HCT116 (cell line): ENCODE measurements at regions not wholly inside any gene's neighbourhood (a gene's known extent, or its start where the extent isn't known, plus 50 kb on each side); places are given as distances from the start of the nearest gene placed in this dataset.

Experiments
- ATAC-seq: fragments of 200-7000 bp; cut with Tn5 transposase; 2 replicates; pipeline ENCODE4 v1.9.1; 2020; ENCODE audit warnings: mild to moderate bottlenecking, moderate library complexity
- BruUV-seq: library from RNA; stranded (reverse); fragments of 400-500 nt; replicated peaks from 2 replicates; lab custom pipeline; 2021; lab: Mats Ljungman, UMichigan
- CTCF ChIA-PET: fragments of 300-600 bp; sonication (Branson Sonifier 250); formaldehyde crosslinking; loops from one replicate; lab custom pipeline; 2021; ENCODE audit warnings: antibody characterized with exemption; lab: Charles Lee
- POLR2A ChIA-PET: fragments of 300-600, 350-600 bp; sonication (Branson Sonifier 250); formaldehyde crosslinking; loops from one replicate; lab custom pipeline; 2021; ENCODE audit warnings: antibody characterized with exemption; lab: Charles Lee
- RAD21 ChIA-PET, 2 experiments: fragments of 300-600 bp; sonication (Branson Sonifier 250); formaldehyde crosslinking; loops; one replicate each; lab custom pipeline; 2023; ENCODE audit warnings: low total read pairs in 2 of 2; ENCODE audit not compliant: uncharacterized antibody in 2 of 2, unreplicated experiment in 2 of 2, low non-redundant PET in 1 of 2; lab: Charles Lee
- DNase-seq: peaks from one replicate; pipeline ENCODE4 v3.0.0-alpha.2; 2010; ENCODE audit warnings: low read depth, low spot score
- H2AFZ ChIP-seq: fragments of 200-600 bp; shearing (Covaris generic), sonication (generic); 2 replicates; pipeline ENCODE4 v1.6.1; 2017; ENCODE audit warnings: low read depth, mixed run types, mixed read lengths, antibody characterized with exemption, low read length; ENCODE audit not compliant: poor library complexity, severe bottlenecking
- H3K27ac ChIP-seq: 2 replicates; pipeline ENCODE4 v1.5.1; 2012; ENCODE audit warnings: low read depth, low read length
- H3K27me3 ChIP-seq: fragments of 200-600 bp; sonication (generic); 2 replicates; pipeline ENCODE4 v1.6.1; 2016; ENCODE audit warnings: mixed run types, low read length, mixed read lengths; ENCODE audit not compliant: insufficient read depth
- H3K36me3 ChIP-seq, 2 experiments: fragments of 200-500 bp in 1 of 2; fragments of 200-600 bp in 1 of 2; sonication (Bioruptor generic) in 1 of 2; sonication (generic) in 1 of 2; 2 replicates each; pipeline versions ENCODE4 v1.5.1 to v1.6.1; 2014 to 2016; ENCODE audit warnings: low read length in 2 of 2, inconsistent platforms in 1 of 2, mixed read lengths in 1 of 2, mixed run types in 1 of 2; ENCODE audit not compliant: insufficient read depth in 2 of 2, control insufficient read depth in 1 of 2
- H3K4me1 ChIP-seq, 2 experiments: fragments of 200-600 bp in 1 of 2; sonication (generic) in 1 of 2; 2 replicates each; pipeline versions ENCODE4 v1.5.1 to v1.6.1; 2012 to 2017; ENCODE audit warnings: low read length in 2 of 2, inconsistent platforms in 1 of 2, mild to moderate bottlenecking in 1 of 2, mixed read lengths in 1 of 2, mixed run types in 1 of 2, moderate library complexity in 1 of 2; ENCODE audit not compliant: insufficient read depth in 2 of 2, control insufficient read depth in 1 of 2
- H3K4me2 ChIP-seq: fragments of 200-600 bp; sonication (generic); 2 replicates; pipeline ENCODE4 v1.6.1; 2017; ENCODE audit warnings: mixed run types, low read length, mixed read lengths
- H3K4me3 ChIP-seq, 2 experiments: fragments of 200-600 bp in 1 of 2; sonication (generic) in 1 of 2; replicated peaks in 1 of 2; 2 replicates each; pipeline ENCODE4 v1.5.1; 2011 to 2016; ENCODE audit warnings: low read length in 2 of 2, control low read depth in 1 of 2, low read depth in 1 of 2, mild to moderate bottlenecking in 1 of 2, mixed read lengths in 1 of 2, mixed run types in 1 of 2
- H3K79me2 ChIP-seq: fragments of 200-600 bp; sonication (generic); 2 replicates; pipeline ENCODE4 v1.6.1; 2017; ENCODE audit warnings: mild to moderate bottlenecking, mixed run types, low read length, moderate library complexity, mixed read lengths; ENCODE audit not compliant: insufficient read depth
- H3K9ac ChIP-seq: fragments of 200-600 bp; sonication (generic); 2 replicates; pipeline ENCODE4 v1.6.1; 2016; ENCODE audit warnings: low read length, mixed read lengths
- H3K9me2 ChIP-seq: fragments of 200-600 bp; sonication (generic), shearing (Covaris generic); 2 replicates; pipeline ENCODE4 v1.6.1; 2017; ENCODE audit warnings: mixed run types, mild to moderate bottlenecking, moderate library complexity; ENCODE audit not compliant: insufficient read depth
- H3K9me3 ChIP-seq, 2 experiments: fragments of 200-500 bp in 1 of 2; fragments of 200-600 bp in 1 of 2; sonication (Bioruptor generic) in 1 of 2; sonication (generic) in 1 of 2; 2 replicates each; pipeline ENCODE4 v1.6.1; 2014 to 2017; ENCODE audit warnings: low read length in 2 of 2, mixed read lengths in 2 of 2, inconsistent platforms in 1 of 2, low read depth in 1 of 2, mild to moderate bottlenecking in 1 of 2, mixed run types in 1 of 2, moderate library complexity in 1 of 2; ENCODE audit not compliant: control insufficient read depth in 1 of 2, insufficient read depth in 1 of 2
- H4K20me1 ChIP-seq: fragments of 200-600 bp; sonication (generic), shearing (Covaris generic); 2 replicates; pipeline ENCODE4 v1.6.1; 2017; ENCODE audit warnings: mixed run types, mild to moderate bottlenecking, moderate library complexity; ENCODE audit not compliant: insufficient read depth
- CBX3 ChIP-seq: IDR thresholded peaks from 2 replicates; pipeline ENCODE4 v1.6.1; 2012; ENCODE audit warnings: low read depth
- CEBPB ChIP-seq: IDR thresholded peaks from 2 replicates; pipeline ENCODE4 v1.6.1; 2012; ENCODE audit warnings: low read depth
- EGR1 ChIP-seq: IDR thresholded peaks from 2 replicates; pipeline ENCODE4 v1.6.1; 2012; ENCODE audit warnings: low read depth
- ELF1 ChIP-seq: IDR thresholded peaks from 2 replicates; pipeline ENCODE4 v1.6.1; 2012; ENCODE audit warnings: low read depth, borderline replicate concordance
- EZH2 ChIP-seq: fragments of 200-600 bp; sonication (generic); IDR thresholded peaks from 2 replicates; pipeline ENCODE4 v1.6.1; 2017; ENCODE audit warnings: antibody characterized with exemption, mixed run types
- EZH2phosphoT487 ChIP-seq: fragments of 200-600 bp; IDR thresholded peaks from 2 replicates; pipeline ENCODE4 v1.6.1; 2018; ENCODE audit warnings: antibody characterized with exemption, borderline replicate concordance
- FOSL1 ChIP-seq: IDR thresholded peaks from 2 replicates; pipeline ENCODE4 v1.6.1; 2012; ENCODE audit warnings: low read depth
- JUND ChIP-seq: IDR thresholded peaks from 2 replicates; pipeline ENCODE4 v1.6.1; 2012
- MAX ChIP-seq: IDR thresholded peaks from 2 replicates; pipeline ENCODE4 v1.6.1; 2012
- POLR2AphosphoS5 ChIP-seq: IDR thresholded peaks from 2 replicates; pipeline ENCODE4 v1.6.1; 2011; ENCODE audit warnings: mild to moderate bottlenecking, low read depth, low read length, moderate library complexity
- REST ChIP-seq: IDR thresholded peaks from 2 replicates; pipeline ENCODE4 v1.6.1; 2012; ENCODE audit warnings: low read depth
- SIN3A ChIP-seq: IDR thresholded peaks from 2 replicates; pipeline ENCODE4 v1.6.1; 2012; ENCODE audit warnings: low read depth
- SP1 ChIP-seq: IDR thresholded peaks from 2 replicates; pipeline ENCODE4 v1.6.1; 2012; ENCODE audit warnings: low read depth
- ZFX ChIP-seq: fragments of 450-650 bp; IDR thresholded peaks from 2 replicates; pipeline ENCODE4 v1.6.1; 2017
- ZNF274 ChIP-seq: fragments of 200-500 bp; sonication (Bioruptor generic); IDR thresholded peaks from 2 replicates; pipeline ENCODE4 v1.6.1; 2014; ENCODE audit warnings: mild to moderate bottlenecking, low read depth, low read length, inconsistent platforms
- intact Hi-C: fragments of 100-400 bp; cut with micrococcal nuclease; formaldehyde crosslinking; loops from 2 replicates; pipeline ENCODE4 v1.10.0; 2022

DNA sequence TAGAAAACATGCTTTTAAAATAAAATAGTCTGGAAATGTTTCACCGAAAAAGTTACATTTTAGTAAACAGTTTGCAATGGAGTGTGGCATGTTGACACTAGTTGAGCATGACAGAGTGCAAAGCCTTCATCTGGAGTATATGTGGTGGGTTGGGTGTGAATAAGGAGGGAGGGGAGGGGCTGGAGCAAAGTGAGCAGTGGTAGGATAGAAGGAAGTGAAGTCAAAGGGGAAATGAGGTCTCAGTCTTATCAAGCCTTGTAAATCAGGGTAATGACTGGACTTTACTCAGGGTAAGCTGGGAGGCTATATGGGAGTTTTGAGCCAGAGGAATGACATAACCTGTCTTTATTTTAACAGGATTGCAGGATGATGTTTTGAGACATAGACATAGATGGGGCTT is 222.8 kb downstream of the PCDH20 start:
- intact Hi-C loops = no loop called here
- DNase-seq (no peak), ATAC-seq (no peak)
- no peak overlapping the region for H3K4me3 ChIP-seq
- POLR2A ChIA-PET = no interaction called here
- TF ChIP-seq ELF1 = no peak
- no peak for TF ChIP-seq CEBPB
- no peak for TF ChIP-seq CBX3
- no peak for TF ChIP-seq SIN3A
- no peak for TF ChIP-seq EZH2phosphoT487
- TF ChIP-seq MAX = no peak
- TF ChIP-seq SP1 = no peak
- no peak for TF ChIP-seq REST
- TF ChIP-seq JUND = no peak
- no peak for TF ChIP-seq ZFX
- TF ChIP-seq EZH2 = no peak
- no peak for TF ChIP-seq POLR2AphosphoS5
- no peak for TF ChIP-seq FOSL1
- no peak for TF ChIP-seq EGR1
- no peak for TF ChIP-seq ZNF274
- no peaks in the 10 kb centered on the region for H3K36me3 ChIP-seq
- H4K20me1 ChIP-seq = no peaks in the 10 kb centered on the region
- no peak overlapping the region for H3K4me2 ChIP-seq
- no peaks in the 10 kb centered on the region for H3K27me3 ChIP-seq
- H3K9me2 ChIP-seq = no peaks in the 10 kb centered on the region
- RAD21 ChIA-PET = no interaction called here
- CTCF ChIA-PET = no interaction called here
- no peak overlapping the region for H3K9ac ChIP-seq
- no peak overlapping the region for H3K27ac ChIP-seq
- no TSS peak for BruUV-seq
- no peaks in the 10 kb centered on the region for H3K4me1 ChIP-seq
- no peak overlapping the region for H2AFZ ChIP-seq
- no peaks in the 10 kb centered on the region for H3K9me3 ChIP-seq
- no peaks in the 10 kb centered on the region for H3K79me2 ChIP-seq
